ENCODE measurements at regions not wholly inside any gene's neighbourhood (a gene's known extent, or its start where the extent isn't known, plus 50 kb on each side); places are given as distances from the start of the nearest gene placed in this dataset.

GRCh38 chr2:226308323-226308680, 491.3 kb downstream of the IRS1 start:
- TF ChIP-seq POLR2A (IDR thresholded peaks at IDR 0.05; ENCODE audit: low read depth): no peak
- no peak for TF ChIP-seq EP300 (IDR thresholded peaks at IDR 0.05)

Data from esophagus muscularis mucosa (tissue), 2 donors.